ENCODE measurements at regions not wholly inside any gene's neighbourhood (a gene's known extent, or its start where the extent isn't known, plus 50 kb on each side); places are given as distances from the start of the nearest gene placed in this dataset.

DNA sequence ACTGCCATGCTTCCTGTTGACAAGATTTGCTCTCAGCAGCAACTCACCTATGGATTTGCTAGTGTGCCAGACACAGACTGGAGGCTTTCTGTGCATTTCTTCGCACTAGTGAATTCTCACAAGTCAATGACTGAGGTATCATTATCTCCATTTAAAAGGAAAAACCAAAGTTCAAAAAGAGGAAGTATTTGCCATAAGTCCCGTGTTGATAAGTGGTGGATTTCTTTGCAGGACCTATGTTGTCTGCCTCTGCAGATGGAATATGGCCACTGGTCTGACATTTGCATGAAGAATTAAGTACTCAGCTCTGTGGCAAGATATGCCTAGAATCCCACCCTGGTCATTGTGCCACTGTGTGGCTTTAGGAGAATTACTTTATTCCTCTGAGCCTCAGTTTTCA is 299.6 kb downstream of the PAX3 start:
- TF ChIP-seq, protein P1, sequence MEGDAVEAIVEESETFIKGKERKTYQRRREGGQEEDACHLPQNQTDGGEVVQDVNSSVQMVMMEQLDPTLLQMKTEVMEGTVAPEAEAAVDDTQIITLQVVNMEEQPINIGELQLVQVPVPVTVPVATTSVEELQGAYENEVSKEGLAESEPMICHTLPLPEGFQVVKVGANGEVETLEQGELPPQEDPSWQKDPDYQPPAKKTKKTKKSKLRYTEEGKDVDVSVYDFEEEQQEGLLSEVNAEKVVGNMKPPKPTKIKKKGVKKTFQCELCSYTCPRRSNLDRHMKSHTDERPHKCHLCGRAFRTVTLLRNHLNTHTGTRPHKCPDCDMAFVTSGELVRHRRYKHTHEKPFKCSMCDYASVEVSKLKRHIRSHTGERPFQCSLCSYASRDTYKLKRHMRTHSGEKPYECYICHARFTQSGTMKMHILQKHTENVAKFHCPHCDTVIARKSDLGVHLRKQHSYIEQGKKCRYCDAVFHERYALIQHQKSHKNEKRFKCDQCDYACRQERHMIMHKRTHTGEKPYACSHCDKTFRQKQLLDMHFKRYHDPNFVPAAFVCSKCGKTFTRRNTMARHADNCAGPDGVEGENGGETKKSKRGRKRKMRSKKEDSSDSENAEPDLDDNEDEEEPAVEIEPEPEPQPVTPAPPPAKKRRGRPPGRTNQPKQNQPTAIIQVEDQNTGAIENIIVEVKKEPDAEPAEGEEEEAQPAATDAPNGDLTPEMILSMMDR (IDR thresholded peaks at IDR 0.05; ENCODE audit: low read depth, low read length), result no peak
- TF ChIP-seq POLR2A (IDR thresholded peaks at IDR 0.05; ENCODE audit: extremely low read depth, insufficient read length) (no peak), MYC (IDR thresholded peaks at IDR 0.05; ENCODE audit: low read depth, low read length) (no peak)
- TF ChIP-seq, protein P2, sequence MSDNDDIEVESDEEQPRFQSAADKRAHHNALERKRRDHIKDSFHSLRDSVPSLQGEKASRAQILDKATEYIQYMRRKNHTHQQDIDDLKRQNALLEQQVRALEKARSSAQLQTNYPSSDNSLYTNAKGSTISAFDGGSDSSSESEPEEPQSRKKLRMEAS (IDR thresholded peaks at IDR 0.05; ENCODE audit: low read depth, low read length), result no peak
